ENCODE measurements at regions not wholly inside any gene's neighbourhood (a gene's known extent, or its start where the extent isn't known, plus 50 kb on each side); places are given as distances from the start of the nearest gene placed in this dataset.

DNA sequence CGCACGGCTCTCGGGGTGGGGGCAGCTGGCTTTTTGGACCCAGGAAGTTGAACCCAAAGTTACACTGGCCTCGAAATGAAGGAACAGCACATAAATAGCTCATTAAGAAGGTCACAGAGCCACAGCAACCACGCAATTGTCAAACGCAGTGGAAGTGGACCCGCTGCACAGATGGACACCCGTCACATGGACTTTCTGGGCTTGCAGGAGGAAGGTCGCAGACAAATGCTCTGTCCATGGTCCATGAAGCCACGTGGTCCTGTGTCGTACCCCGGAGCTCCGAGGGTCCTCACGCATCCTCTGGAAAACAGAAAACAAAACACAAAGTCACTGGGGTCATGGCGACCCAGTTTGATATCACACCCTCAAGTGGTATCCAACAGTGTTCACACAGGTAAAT, 308.1 kb upstream of the SALL3 start:
- DNase-seq (ENCODE audit: low spot score) (no peak), ATAC-seq (ENCODE audit: insufficient number of reproducible peaks, low FRiP score, low read depth) (no peak)
- Histone ChIP-seq H3K4me1 (ENCODE audit: control insufficient read depth in 1 of 2, low read depth in 2 of 2) (no peaks in the 10 kb centered on the region), H3K36me3 (no peaks in the 10 kb centered on the region), H3K27ac (no peak overlapping the region), H3K27me3 (replicated peaks; ENCODE audit: insufficient read depth) (no peaks in the 10 kb centered on the region), H3K4me3 (no peak overlapping the region), H3K9me3 (no peaks in the 10 kb centered on the region)
- TF ChIP-seq, protein P1, sequence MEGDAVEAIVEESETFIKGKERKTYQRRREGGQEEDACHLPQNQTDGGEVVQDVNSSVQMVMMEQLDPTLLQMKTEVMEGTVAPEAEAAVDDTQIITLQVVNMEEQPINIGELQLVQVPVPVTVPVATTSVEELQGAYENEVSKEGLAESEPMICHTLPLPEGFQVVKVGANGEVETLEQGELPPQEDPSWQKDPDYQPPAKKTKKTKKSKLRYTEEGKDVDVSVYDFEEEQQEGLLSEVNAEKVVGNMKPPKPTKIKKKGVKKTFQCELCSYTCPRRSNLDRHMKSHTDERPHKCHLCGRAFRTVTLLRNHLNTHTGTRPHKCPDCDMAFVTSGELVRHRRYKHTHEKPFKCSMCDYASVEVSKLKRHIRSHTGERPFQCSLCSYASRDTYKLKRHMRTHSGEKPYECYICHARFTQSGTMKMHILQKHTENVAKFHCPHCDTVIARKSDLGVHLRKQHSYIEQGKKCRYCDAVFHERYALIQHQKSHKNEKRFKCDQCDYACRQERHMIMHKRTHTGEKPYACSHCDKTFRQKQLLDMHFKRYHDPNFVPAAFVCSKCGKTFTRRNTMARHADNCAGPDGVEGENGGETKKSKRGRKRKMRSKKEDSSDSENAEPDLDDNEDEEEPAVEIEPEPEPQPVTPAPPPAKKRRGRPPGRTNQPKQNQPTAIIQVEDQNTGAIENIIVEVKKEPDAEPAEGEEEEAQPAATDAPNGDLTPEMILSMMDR (IDR thresholded peaks at IDR 0.05): no peak

DNA sequence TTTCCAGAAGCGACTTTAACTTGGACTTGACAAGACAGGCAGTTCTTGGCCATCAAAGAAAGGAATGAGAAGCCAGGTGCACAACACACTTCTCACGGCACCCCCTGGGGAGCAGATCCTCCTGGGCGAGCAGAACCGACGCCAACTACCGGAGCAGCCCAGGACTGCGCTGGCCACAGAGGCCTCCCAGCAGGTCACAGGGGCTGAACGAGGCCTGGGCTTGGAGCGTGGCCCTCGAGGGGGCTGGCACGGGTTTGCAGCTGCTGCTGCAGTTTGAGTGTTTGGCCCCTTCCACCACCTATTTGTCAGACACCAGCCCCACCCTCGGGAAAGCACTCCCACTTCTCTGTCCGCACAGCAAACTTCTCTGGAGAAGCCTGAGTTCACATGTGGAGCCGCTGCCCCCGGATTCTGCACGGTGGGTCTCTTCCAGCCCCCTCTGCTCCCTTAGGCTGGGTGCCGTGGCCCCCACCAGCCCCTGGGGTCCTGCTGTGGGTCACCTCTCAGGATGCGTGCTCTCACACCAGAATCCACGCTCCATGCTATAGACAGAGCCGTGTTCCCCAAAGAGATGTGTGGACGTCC, 306.7 kb upstream of the SALL3 start:
- no peaks in the 10 kb centered on the region for H3K36me3 ChIP-seq
- TF ChIP-seq, protein P1 (IDR thresholded peaks at IDR 0.05): no peak
- no peaks in the 10 kb centered on the region for H3K4me1 ChIP-seq (ENCODE audit: control insufficient read depth in 1 of 2, low read depth in 2 of 2)
- DNase-seq (ENCODE audit: low spot score) (no peak), ATAC-seq (ENCODE audit: insufficient number of reproducible peaks, low FRiP score, low read depth) (no peak)
- no peak overlapping the region for H3K4me3 ChIP-seq
- no peak overlapping the region for H3K27ac ChIP-seq
- no peaks in the 10 kb centered on the region for H3K9me3 ChIP-seq
- H3K27me3 ChIP-seq (replicated peaks; ENCODE audit: insufficient read depth): no peaks in the 10 kb centered on the region

GRCh38 chr18:78673516-78674321, 305.9 kb upstream of the SALL3 start:
- H3K27me3 ChIP-seq (replicated peaks; ENCODE audit: insufficient read depth): no peaks in the 10 kb centered on the region
- no peaks in the 10 kb centered on the region for H3K4me1 ChIP-seq (ENCODE audit: control insufficient read depth in 1 of 2, low read depth in 2 of 2)
- H3K4me3 ChIP-seq: no peak overlapping the region
- DNase-seq (ENCODE audit: low spot score) (no peak), ATAC-seq (ENCODE audit: insufficient number of reproducible peaks, low FRiP score, low read depth) (no peak)
- TF ChIP-seq, protein P1 (IDR thresholded peaks at IDR 0.05): no peak
- H3K9me3 ChIP-seq: no peaks in the 10 kb centered on the region
- H3K27ac ChIP-seq: no peak overlapping the region
- H3K36me3 ChIP-seq: no peaks in the 10 kb centered on the region

DNA sequence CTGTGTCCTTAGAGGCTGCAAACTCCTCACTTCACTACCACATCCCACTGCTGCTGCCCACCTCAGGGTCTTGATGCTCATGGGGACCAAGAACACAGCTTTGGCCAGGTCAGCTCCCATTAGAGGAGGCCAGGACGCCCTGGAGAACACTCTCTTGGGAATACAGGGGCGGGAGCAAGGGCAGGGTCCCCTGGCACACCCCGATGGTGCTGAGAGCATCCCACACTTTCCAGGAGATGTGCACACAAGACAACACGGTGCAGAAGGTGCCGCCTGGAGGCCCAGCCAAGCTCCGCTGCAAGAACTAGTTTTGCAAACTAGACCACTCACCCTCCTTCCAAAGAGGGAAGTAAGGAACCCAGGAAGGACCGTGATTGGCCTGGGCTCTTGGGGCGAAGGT, 304.4 kb upstream of the SALL3 start:
- no peaks in the 10 kb centered on the region for H3K4me1 ChIP-seq (ENCODE audit: control insufficient read depth in 1 of 2, low read depth in 2 of 2)
- H3K27ac ChIP-seq: no peak overlapping the region
- no peak overlapping the region for H3K4me3 ChIP-seq
- H3K36me3 ChIP-seq: no peaks in the 10 kb centered on the region
- DNase-seq (ENCODE audit: low spot score) (no peak), ATAC-seq (ENCODE audit: insufficient number of reproducible peaks, low FRiP score, low read depth) (no peak)
- H3K27me3 ChIP-seq (replicated peaks; ENCODE audit: insufficient read depth): no peaks in the 10 kb centered on the region
- TF ChIP-seq, protein P1 (IDR thresholded peaks at IDR 0.05): no peak
- H3K9me3 ChIP-seq: no peaks in the 10 kb centered on the region

DNA sequence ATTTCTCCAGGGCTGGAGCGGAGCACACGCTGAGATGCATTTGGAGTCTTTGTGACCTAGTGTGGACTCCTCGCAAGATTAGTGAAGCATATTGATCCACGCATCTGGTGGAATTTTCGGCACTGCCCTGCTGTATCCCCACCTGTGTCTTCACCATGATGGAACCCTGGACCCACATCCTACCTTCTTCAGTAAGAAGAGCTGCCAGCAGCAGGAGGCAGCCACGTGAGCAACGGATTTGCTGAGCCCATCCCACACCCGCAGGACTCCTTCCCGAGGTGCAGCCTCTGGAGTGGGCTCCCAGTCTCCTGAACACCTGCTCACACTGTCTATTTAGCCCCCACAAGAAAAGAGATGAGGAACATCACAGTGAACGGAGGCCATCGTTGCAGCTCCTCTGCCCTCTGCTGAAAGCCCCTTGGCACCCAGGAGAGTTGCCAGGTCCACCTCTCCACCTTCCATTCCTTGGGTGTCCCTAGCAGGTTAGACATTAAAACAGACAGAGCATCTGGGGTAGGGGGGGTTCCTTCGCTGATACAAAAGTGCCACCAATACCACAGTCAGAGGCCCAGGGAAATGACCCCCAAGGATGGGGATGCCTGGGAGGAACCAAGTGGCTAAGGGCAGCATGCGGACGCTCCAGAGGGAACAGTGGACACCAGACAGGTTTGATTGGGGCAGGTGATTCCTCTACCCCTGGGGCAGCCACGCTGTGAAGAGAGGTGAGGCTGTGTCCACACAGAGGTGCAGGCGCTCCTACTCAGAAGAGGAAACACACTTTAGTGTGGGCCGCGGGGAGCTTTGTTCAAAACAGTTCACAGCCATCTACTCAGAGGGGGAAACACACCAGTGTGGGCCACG, 302.8 kb upstream of the SALL3 start:
- Histone ChIP-seq H3K36me3 (no peaks in the 10 kb centered on the region), H3K4me1 (ENCODE audit: control insufficient read depth in 1 of 2, low read depth in 2 of 2) (no peaks in the 10 kb centered on the region), H3K4me3 (no peak overlapping the region), H3K27ac (no peak overlapping the region), H3K27me3 (replicated peaks; ENCODE audit: insufficient read depth) (no peaks in the 10 kb centered on the region), H3K9me3 (no peaks in the 10 kb centered on the region)
- DNase-seq (ENCODE audit: low spot score) (no peak), ATAC-seq (ENCODE audit: insufficient number of reproducible peaks, low FRiP score, low read depth) (no peak)
- TF ChIP-seq, protein P1 (IDR thresholded peaks at IDR 0.05): no peak
